ENCODE measurements at regions not wholly inside any gene's neighbourhood (a gene's known extent, or its start where the extent isn't known, plus 50 kb on each side); places are given as distances from the start of the nearest gene placed in this dataset.

GRCh38 chr2:191777351-191777750 is 69.5 kb downstream of the CAVIN2 start:
- 15 to 20% methylated on average over 2 of the region's 2 CpGs for WGBS, 2 experiments (ENCODE audit: low coverage in 1 of 2, low lambda C conversion rate in 2 of 2, missing lambda C conversion rate in 2 of 2)
- Histone ChIP-seq H3F3A (ENCODE audit: insufficient read depth) (no peaks in the 10 kb centered on the region), H3K4me2 (ENCODE audit: unreplicated experiment) (no peak overlapping the region), H3K79me2 (ENCODE audit: insufficient read depth) (no peaks in the 10 kb centered on the region), H2AFZ (no peak overlapping the region), H3K4me1 (ENCODE audit: insufficient read depth) (no peaks in the 10 kb centered on the region), H4K20me1 (ENCODE audit: insufficient read depth) (no peaks in the 10 kb centered on the region), H3K9me3 (ENCODE audit: low read depth) (no peaks in the 10 kb centered on the region), H3K9ac (no peak overlapping the region), H3K36me3 (ENCODE audit: low read depth) (no peaks in the 10 kb centered on the region), H3K4me3 (no peak overlapping the region), H3K9me2 (ENCODE audit: insufficient read depth) (no peaks in the 10 kb centered on the region), H3K27ac (no peak overlapping the region), H3K27me3 (replicated peaks; ENCODE audit: insufficient read depth) (no peaks in the 10 kb centered on the region)
- TF ChIP-seq EZH2phosphoT487 (IDR thresholded peaks at IDR 0.05; ENCODE audit: insufficient read depth, low read depth), result no peak
- no peak for TF ChIP-seq EZH2 (IDR thresholded peaks at IDR 0.05; ENCODE audit: insufficient read depth, poor library complexity, severe bottlenecking)
- no peak for DNase-seq
- in situ Hi-C loops (cut with MboI), result no loop called here

- 82 to 91% methylated on average over 1 of the region's 1 CpG for WGBS, 2 experiments (ENCODE audit: low coverage in 1 of 2, low lambda C conversion rate in 2 of 2, missing lambda C conversion rate in 2 of 2)
- in situ Hi-C loops (cut with MboI), result no loop called here
These were observed 68.8 kb downstream of the CAVIN2 start for GRCh38 chr2:191778041-191778440.

GRCh38 chr2:191782351-191782750 is 64.5 kb downstream of the CAVIN2 start:
- in situ Hi-C loops (cut with MboI), result no loop called here

More at GRCh38 chr2:191778041-191778440, 68.8 kb downstream of the CAVIN2 start:
- Histone ChIP-seq H3K9me2 (ENCODE audit: insufficient read depth) (no peaks in the 10 kb centered on the region), H3K79me2 (ENCODE audit: insufficient read depth) (no peaks in the 10 kb centered on the region), H4K20me1 (ENCODE audit: insufficient read depth) (no peaks in the 10 kb centered on the region), H3F3A (ENCODE audit: insufficient read depth) (no peaks in the 10 kb centered on the region), H3K9me3 (ENCODE audit: low read depth) (no peaks in the 10 kb centered on the region), H3K27ac (no peak overlapping the region), H3K4me1 (ENCODE audit: insufficient read depth) (no peaks in the 10 kb centered on the region), H3K27me3 (replicated peaks; ENCODE audit: insufficient read depth) (no peaks in the 10 kb centered on the region), H3K36me3 (ENCODE audit: low read depth) (no peaks in the 10 kb centered on the region), H2AFZ (no peak overlapping the region), H3K4me3 (no peak overlapping the region), H3K9ac (no peak overlapping the region), H3K4me2 (ENCODE audit: unreplicated experiment) (no peak overlapping the region)
- TF ChIP-seq EZH2 (IDR thresholded peaks at IDR 0.05; ENCODE audit: insufficient read depth, poor library complexity, severe bottlenecking), result no peak
- no peak for TF ChIP-seq EZH2phosphoT487 (IDR thresholded peaks at IDR 0.05; ENCODE audit: insufficient read depth, low read depth)
- DNase-seq, result no peak

GRCh38 chr2:191783416-191783815 is 63.5 kb downstream of the CAVIN2 start:
- H3K4me1 ChIP-seq (ENCODE audit: insufficient read depth), result no peaks in the 10 kb centered on the region
- H3K79me2 ChIP-seq (ENCODE audit: insufficient read depth), result no peaks in the 10 kb centered on the region
- H3K27ac ChIP-seq, result no peak overlapping the region
- DNase-seq, result no peak
- no peaks in the 10 kb centered on the region for H3F3A ChIP-seq (ENCODE audit: insufficient read depth)
- no peaks in the 10 kb centered on the region for H3K9me3 ChIP-seq (ENCODE audit: low read depth)
- H3K36me3 ChIP-seq (ENCODE audit: low read depth), result no peaks in the 10 kb centered on the region
- H4K20me1 ChIP-seq (ENCODE audit: insufficient read depth), result no peaks in the 10 kb centered on the region
- H3K4me2 ChIP-seq (ENCODE audit: unreplicated experiment), result no peak overlapping the region
- no peaks in the 10 kb centered on the region for H3K9me2 ChIP-seq (ENCODE audit: insufficient read depth)
- H2AFZ ChIP-seq, result no peak overlapping the region
- in situ Hi-C loops (cut with MboI), result no loop called here
- no peak overlapping the region for H3K9ac ChIP-seq
- TF ChIP-seq EZH2phosphoT487 (IDR thresholded peaks at IDR 0.05; ENCODE audit: insufficient read depth, low read depth), result no peak
- TF ChIP-seq EZH2 (IDR thresholded peaks at IDR 0.05; ENCODE audit: insufficient read depth, poor library complexity, severe bottlenecking), result no peak
- H3K27me3 ChIP-seq (replicated peaks; ENCODE audit: insufficient read depth), result no peaks in the 10 kb centered on the region
- H3K4me3 ChIP-seq, result no peak overlapping the region

More at GRCh38 chr2:191782351-191782750, 64.5 kb downstream of the CAVIN2 start:
- no peak overlapping the region for H3K27ac ChIP-seq
- no peak overlapping the region for H3K4me3 ChIP-seq
- H4K20me1 ChIP-seq (ENCODE audit: insufficient read depth), result no peaks in the 10 kb centered on the region
- no peaks in the 10 kb centered on the region for H3K9me3 ChIP-seq (ENCODE audit: low read depth)
- no peaks in the 10 kb centered on the region for H3F3A ChIP-seq (ENCODE audit: insufficient read depth)
- no peak overlapping the region for H3K9ac ChIP-seq
- H3K4me1 ChIP-seq (ENCODE audit: insufficient read depth), result no peaks in the 10 kb centered on the region
- DNase-seq, result no peak
- no peak overlapping the region for H2AFZ ChIP-seq
- H3K27me3 ChIP-seq (replicated peaks; ENCODE audit: insufficient read depth), result no peaks in the 10 kb centered on the region
- no peaks in the 10 kb centered on the region for H3K9me2 ChIP-seq (ENCODE audit: insufficient read depth)
- no peaks in the 10 kb centered on the region for H3K36me3 ChIP-seq (ENCODE audit: low read depth)
- H3K4me2 ChIP-seq (ENCODE audit: unreplicated experiment), result no peak overlapping the region
- WGBS, 2 experiments (ENCODE audit: low coverage in 1 of 2, low lambda C conversion rate in 2 of 2, missing lambda C conversion rate in 2 of 2), result 75 to 82% methylated on average over 8 of the region's 8 CpGs
- TF ChIP-seq EZH2phosphoT487 (IDR thresholded peaks at IDR 0.05; ENCODE audit: insufficient read depth, low read depth) (no peak), EZH2 (IDR thresholded peaks at IDR 0.05; ENCODE audit: insufficient read depth, poor library complexity, severe bottlenecking) (no peak)
- no peaks in the 10 kb centered on the region for H3K79me2 ChIP-seq (ENCODE audit: insufficient read depth)

Measured in GM23248 (cell line).